OCI-LY7 (cell line): ENCODE measurements at regions not wholly inside any gene's neighbourhood (a gene's known extent, or its start where the extent isn't known, plus 50 kb on each side); places are given as distances from the start of the nearest gene placed in this dataset.

Experiments used
- EZH2phosphoT487 ChIP-seq: fragments of 200-600 bp; sonication (generic); IDR thresholded peaks from 2 replicates; pipeline ENCODE4 v1.6.1; 2018; ENCODE audit warnings: low read depth, borderline replicate concordance, mild to moderate bottlenecking, mixed run types, antibody characterized with exemption, low read length, moderate library complexity, mixed read lengths
- TF ChIP-seq, protein P1 (sequence below): fragments of 200-600 bp; sonication (generic); conservative IDR thresholded peaks from 2 replicates; pipeline ENCODE4 v1.5.1; 2014; ENCODE audit warnings: mild to moderate bottlenecking, antibody characterized with exemption, low read length, moderate library complexity, mixed read lengths

DNA sequence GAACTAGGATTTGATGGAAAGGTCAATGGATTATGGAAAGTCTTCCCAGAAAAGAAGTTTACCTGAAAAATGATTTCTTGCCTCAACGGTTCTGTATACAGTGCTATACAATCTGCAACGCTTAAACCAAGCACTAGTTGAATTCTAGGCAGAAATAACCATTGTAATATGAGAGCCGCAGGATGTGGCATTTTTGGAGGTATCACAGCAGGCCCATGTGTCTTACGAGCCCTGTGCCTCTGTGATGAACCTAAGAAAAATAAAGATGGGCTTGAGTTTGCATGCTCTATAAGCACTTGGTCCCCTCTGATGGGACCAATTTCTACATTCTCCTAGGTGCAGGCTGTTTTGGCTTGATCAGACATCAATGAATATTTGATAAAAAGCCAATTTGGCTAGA is 78.7 kb upstream of the RFC3 start:
- TF ChIP-seq, protein P1, sequence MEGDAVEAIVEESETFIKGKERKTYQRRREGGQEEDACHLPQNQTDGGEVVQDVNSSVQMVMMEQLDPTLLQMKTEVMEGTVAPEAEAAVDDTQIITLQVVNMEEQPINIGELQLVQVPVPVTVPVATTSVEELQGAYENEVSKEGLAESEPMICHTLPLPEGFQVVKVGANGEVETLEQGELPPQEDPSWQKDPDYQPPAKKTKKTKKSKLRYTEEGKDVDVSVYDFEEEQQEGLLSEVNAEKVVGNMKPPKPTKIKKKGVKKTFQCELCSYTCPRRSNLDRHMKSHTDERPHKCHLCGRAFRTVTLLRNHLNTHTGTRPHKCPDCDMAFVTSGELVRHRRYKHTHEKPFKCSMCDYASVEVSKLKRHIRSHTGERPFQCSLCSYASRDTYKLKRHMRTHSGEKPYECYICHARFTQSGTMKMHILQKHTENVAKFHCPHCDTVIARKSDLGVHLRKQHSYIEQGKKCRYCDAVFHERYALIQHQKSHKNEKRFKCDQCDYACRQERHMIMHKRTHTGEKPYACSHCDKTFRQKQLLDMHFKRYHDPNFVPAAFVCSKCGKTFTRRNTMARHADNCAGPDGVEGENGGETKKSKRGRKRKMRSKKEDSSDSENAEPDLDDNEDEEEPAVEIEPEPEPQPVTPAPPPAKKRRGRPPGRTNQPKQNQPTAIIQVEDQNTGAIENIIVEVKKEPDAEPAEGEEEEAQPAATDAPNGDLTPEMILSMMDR = no peak
- TF ChIP-seq EZH2phosphoT487 = no peak
